Stimulated activated CD4-positive, alpha-beta T cell treated with anti-CD3 and anti-CD28 coated beads, Interleukin-12 subunit alpha, Interleukin-12 subunit beta, amount 100 ng/mL, for 24 hours (primary cell): ENCODE measurements at regions not wholly inside any gene's neighbourhood (a gene's known extent, or its start where the extent isn't known, plus 50 kb on each side); places are given as distances from the start of the nearest gene placed in this dataset.

Experiments used
- DNase-seq, 2 experiments: peaks; one replicate each; pipeline ENCODE4 v3.0.0-alpha.2; 2020; ENCODE audit warnings: low read depth in 2 of 2

DNA sequence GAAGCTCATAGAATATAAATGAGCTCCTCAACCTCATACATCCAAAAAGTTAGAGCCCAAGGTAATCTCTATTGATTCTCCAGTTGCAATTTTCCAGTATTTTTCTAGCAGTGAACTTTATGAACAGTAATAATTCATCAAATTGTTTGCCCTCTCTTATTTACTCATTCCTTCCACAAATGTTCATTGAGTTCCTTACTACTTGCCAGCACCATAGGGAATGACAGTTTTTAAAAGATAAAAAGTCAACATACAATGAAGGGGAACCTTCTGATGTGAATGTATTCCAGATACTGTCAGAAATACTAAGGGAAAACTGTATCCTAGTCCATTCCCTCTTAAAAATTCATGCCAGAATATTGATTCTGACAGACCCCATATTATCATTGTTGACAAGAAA, 277.0 kb upstream of the C1orf87 start:
- DNase-seq = no peak

DNA sequence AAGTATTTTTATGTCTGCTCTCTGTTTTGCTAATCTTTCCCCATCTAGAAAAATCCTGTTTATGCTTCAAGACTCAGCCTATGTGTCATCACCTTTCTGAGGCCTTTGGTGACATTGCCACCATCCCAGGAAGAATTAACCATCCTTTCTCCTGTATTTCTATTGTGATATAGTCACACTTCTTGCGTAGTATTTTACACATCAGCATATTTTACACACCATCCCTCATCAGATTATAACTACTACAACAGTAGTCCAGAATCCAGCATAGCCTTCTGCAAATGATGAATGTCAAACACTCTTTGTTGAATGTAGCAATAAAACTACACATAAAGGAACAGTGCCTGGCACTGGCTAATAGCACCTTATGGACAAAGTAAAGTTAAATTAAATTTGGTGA, 275.3 kb upstream of the C1orf87 start:
- DNase-seq = no peak

DNA sequence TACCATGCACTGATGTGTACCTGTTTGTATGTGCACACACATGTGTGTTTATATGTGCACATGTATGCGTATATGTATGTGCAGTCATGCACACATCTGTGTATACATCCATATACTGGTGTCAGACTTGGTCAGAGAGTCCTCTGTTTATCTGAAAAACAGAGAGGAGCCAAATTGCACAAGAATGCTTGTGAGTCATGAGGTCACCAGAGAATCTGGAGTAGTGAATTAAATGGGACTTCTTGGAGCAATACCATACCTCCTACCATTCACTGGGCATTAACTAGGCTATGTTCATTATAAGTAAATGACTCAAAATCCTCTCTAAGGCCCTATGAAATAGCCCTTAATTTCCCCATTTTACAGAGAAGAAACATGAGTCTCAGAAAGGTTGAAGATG, 272.1 kb upstream of the C1orf87 start:
- DNase-seq = no peak

DNA sequence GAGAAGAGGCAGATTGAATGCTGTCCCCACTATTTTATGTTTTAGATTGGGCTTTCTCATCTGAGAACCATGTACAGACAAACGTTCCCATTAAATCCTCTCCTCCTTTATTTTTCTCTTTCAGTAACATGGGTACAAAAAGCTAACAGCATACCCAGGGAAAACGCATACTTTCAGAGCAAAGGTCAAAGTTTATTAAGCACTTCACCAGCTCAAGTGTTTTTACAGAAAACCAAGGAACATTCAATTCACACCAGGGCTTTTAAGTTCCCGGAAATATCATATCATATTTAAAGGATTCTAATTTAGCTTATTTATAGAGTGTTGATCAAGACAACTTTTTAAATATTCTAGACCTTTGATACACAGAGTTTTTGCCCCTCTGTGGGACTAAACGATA, 271.5 kb upstream of the C1orf87 start:
- DNase-seq = no peak

DNA sequence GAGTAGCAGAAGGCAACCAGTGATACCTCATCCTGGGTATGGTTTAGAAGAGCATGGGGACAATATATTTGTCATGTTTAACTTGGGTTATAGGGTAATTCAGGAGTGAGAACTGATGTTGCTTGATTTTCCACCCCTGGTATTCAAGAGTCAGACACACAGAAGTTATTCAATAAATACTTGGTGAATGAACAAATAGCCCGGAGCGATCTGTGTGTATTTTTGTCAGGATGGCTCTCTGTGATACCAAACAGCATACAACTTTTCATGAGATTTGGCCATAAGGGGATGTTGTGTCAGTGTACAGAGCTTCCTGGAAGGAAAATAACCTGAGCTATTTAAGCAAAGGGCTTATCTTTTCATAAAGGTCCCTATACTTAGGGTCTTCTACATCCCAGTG, 270.2 kb upstream of the C1orf87 start:
- DNase-seq = no peak

DNA sequence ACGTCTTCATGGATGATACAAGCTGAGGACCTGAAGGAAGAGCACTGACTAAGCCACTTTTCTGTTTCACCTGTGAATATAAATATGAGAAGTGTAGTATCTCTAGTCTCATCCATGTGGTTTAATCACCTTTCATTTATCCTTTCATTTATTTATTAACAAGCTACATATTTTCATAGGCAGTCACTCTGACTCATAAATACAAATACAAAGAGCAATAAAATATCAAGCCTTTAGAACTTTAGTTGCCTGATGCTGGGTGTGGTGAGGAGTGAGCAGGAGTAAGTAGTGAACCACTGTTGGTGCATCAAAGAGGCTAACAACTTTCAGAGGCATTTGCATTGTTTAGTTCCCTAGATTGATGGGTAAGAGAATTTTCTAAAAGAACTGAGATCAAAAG, 269.0 kb upstream of the C1orf87 start:
- DNase-seq = no peak

DNA sequence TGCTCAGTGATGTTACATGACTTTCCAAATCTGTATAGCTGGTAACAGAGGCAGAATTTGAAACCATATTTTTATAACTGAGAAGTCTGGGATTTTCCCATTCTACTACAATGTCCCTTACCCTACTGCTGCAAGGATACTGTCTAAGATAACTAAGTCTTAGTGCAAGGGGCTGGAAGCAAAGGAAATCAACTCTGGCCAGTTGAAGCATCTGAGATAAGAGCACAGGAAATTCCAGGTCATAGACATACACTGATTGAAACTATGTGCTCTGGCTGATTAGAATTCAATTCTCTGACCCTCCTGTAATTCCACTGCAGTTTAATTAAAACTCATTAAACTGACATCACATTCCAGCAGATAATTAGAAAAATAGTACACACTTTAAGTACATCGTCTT, 267.7 kb upstream of the C1orf87 start:
- DNase-seq = no peak

DNA sequence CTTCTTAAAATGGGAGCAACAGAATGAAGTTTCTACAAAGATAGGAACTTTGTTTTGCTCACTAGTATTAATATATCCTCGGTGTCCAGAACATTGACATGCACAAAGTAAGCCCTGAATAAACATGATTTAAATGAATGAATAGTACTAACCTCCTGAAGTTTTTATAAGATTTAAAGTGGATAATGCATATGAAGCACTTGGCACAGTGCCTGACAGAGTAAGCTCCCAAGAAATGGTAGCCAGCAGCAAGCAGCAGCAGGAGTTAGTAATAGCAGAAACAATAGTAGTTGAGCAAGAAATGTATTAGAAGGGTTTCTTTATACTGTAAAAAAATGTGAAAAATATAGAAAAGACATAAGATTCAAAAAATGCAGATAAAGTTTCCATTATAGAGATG, 258.1 kb upstream of the C1orf87 start:
- no peak for DNase-seq

DNA sequence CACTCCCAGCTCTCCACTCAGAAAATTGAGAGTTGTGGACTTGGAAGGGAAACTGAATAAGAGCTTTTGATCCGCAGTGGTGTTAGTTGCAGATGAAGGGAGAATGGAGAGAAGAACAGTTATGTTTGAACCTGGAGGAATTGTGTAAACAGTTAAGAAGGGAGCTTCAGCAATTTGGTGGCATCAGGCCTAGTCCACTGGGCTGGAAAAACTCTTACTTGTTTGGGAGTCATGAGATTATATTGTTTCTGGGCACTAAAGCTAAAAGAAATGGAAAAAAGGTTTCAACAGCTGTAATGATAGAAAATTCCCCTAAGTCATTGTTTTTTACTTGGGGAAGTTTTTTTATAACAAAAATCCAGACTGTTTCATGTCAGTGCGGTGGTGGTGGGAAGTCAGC, 256.1 kb upstream of the C1orf87 start:
- no peak for DNase-seq

DNA sequence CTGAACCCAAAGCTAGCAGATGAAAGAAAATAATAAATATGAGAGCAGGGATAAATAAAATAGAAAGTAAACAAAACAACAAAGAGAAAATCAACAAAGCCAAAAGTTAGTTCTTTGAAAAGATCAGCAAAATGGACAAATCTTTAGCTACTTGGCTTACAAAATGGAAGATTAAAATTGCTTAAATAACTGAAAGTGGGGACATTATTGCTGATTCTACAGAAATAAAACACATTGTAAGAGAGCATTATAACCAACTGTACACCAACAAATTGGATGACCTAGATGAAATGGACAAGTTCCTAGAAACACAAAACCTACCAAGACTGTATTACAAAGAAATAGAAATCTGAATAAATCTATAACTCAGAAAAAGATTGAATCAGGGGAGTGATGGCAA, 238.3 kb upstream of the C1orf87 start:
- no peak for DNase-seq

DNA sequence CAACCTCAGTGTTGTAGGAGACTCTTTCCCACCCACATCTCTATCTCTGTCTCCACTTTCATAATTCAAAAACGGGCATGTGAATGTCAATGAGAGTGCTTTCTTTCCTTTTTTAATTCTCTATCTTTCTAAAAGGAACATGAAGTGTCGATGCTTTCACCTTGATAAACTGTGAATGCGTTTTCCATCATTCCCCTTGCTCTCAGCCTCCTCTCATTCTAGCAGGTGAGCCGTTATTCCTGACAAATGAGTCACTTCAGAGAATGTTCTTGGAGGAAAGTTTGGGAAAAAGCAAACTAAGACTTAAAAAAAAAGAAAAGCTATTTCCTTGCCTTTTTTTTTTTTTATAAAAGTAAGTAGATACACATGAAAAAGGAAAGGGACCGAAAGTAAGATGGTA, 226.0 kb upstream of the C1orf87 start:
- no peak for DNase-seq

DNA sequence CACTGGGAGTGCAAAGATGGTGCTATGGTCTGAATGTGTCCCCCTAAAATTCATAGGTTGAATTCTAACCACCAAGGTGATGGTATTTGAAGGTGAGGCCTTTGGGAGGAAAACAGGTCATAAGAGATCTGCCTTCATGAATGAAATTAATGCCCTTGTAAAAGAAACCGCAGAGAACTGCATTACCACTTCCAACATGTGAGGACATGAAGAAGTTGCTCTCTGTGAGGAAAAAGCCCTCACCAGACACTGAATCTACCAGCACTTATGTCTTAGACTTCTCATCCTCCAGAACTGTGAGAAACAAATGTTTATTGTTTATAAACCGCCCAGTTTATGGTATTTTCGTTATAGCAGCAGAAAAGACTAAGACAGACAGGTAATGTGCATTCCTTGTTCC, 224.7 kb upstream of the C1orf87 start:
- DNase-seq = no peak

DNA sequence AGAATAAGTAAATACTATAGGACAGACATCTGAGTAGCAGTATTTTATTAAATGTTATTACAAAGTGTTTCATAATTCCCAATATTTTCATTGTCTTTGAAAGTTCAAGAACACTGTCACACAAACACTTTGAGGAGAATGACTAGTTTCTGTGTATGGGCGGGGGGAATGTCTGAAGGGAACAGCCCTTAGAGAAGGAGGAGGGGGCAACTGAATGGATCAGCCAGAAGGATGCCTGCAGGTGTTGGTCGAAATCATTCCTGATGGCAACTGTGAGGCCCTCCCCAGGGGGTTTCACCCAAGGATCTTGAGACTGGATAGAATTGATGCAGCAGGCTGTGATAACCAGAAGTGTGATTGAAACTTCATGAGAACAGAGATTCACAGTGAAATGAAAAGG, 223.2 kb upstream of the C1orf87 start:
- DNase-seq = no peak

DNA sequence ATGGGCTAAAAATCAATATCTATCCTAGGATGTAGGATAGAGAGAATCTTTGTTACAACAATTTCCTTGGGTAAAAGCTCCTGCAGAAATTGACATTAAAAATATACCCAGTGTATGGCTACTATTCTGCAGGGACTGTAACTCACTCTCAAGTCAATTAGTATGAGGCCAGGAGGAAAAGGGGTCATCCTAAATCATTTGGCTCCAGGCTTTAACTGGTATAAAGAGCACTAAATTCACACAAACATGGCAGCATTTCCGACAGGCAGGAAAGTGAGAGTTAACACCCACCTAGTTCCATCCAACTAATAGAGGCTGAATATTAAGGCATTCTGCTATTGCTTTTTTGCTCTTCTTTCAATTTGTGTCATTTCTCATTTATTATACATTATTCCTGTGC, 218.6 kb upstream of the C1orf87 start:
- no peak for DNase-seq

DNA sequence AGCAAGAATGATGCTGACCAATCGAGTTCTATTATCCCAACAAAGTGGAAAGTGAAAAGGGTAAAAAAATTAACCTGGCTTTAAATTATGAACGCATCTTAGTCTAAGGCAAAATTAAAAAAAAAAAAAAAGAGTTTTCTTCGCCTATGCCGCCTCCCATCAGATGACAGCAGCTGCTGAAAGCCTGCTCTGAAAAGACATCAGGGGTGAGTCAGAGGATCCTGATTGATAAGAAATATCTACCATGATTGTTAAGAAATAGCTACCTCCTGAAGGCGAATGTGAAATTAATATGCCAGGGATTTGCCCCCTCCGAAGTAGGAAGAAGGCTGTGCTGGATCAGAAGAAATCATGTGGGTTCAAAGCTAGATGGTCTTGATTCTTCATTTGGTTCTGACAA, 216.8 kb upstream of the C1orf87 start:
- no peak for DNase-seq

DNA sequence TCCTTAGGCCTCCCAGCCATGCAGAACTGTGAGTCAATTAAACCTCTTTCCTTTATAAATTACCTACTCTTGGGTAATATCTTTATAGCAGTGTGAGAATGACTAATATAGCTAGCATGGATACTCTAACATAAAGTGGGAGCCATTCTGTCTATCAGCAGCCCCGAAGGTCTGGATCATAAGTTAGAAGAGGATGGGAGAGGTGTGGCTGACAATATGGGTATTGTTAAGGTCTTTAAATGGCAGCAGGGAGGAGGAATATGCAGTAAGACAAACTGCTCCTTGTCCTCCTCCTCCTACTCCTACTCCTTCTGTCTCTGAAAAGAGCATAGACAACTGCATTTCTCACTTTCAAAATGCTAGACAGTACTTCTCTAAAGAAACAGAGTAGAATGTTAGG, 214.0 kb upstream of the C1orf87 start:
- no peak for DNase-seq

DNA sequence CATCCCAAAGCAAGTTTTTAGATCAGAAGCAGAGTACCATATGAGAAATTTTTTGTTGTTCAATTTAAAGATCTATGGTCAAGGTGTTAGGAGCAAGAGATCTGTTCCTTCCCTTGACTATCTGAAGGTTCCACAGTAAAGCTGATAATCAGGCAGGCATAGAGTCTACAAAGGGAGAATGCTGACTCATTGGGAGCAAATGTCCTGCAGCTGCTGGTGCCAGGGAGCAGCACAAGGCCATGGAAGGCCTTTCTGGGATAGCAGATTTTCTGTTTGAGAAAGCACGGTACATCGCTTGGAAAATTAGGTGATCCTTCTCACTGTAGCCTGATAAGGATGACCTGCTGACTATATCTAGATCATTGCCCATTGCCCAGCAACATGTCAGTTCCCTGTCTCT, 210.1 kb upstream of the C1orf87 start:
- no peak for DNase-seq

DNA sequence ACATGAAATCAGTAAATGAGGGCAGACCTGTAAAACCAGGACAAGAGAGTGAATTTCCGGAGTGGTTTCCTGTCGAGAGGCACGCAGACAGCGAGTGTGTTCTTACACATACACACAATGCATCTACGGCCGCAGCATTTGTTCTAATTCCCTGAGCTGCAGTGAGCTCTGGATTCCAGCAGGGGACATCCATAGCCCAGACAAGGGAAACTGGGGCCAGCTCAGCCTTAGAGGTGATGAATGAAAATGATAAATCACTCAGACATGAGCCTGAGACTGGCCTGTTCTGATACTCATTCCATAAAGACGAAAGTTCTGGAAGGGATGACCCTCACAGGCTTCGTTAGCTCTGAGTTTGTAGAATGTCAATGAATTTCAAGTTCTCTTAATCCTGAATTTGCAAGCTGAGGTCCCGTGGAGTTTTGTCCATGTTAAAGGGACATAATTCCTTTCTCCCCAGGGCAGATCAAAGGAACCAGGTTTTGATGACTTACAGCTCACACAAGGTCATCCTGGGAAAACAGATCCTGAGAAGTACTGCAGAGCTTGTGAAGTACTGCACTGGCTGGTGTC, 207.9 kb upstream of the C1orf87 start:
- DNase-seq = peak in 1 of 2 experiments; percentile 11

DNA sequence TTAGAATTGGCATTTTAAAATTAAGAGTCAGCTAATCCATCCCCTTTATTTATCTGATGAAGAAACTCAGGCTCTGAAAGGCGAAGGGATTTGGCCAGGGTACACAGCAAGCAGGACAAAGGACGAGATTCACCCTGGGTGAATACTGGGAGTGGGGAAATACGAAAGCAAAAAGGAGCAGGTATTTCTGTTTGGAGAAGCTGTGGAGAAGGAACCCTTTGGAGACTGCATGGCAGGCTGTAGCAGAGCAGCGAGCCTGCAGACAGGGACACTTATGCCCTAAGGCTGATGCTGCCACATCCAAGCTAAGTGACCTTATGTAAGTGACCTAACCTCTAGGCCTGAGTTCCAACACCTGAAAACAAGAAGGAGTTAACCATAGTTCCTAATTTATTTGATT, 207.2 kb upstream of the C1orf87 start:
- no peak for DNase-seq

DNA sequence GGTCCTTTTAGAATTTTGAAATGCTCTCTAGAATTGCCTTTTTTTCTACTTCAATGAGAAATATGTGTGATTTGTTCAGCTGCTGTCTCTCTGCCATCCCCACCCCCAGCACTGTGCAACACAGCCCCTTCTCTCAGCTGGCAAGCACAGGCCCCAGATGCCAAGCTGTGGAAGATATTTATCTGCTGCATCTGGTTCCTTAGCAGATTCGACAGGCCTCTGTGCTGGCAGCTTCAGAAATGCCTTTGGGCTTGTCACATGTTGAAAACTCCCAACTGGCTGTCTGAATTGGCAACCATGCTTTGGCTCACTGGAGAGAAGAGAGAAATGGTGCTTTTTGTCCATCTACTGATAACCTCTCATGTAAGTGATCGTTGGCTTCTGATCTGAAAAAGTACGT, 206.7 kb upstream of the C1orf87 start:
- DNase-seq = no peak

DNA sequence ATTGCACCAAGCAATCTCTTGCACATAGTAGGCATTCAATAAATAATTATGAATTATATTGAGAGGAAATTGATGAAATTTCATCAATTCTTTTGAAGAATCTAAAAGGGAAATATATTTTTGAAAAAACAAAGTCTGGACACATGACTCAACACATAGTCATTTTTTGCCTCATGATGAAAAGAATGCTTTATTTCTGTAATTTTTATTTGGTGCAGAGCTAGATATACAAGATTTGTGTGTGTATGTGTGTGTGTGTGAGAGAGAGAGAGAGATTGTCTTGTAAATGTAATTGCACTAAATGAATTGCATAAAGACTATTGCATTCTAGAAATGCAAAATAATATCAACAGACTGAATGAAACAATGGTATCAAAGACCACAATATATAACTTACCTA, 206.2 kb upstream of the C1orf87 start:
- no peak for DNase-seq

DNA sequence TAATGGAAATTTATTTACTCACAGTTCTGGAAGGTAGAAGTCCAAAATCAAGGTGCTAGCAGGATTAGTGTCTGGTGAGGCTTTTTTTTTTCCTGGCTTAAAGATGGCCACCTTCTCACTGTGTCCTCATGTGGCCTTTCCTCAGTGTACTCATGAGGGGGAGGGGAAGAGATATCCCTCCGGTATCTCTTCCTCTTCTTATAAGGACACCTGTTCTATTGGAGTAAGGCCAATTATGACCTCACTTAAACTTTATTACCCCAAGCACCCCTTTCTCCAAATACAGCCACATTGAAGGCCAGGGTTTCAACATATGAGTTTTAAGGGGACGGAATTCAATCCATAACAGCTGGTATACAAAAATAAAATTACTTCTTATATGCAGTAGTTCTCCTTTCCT, 203.7 kb upstream of the C1orf87 start:
- DNase-seq = no peak

DNA sequence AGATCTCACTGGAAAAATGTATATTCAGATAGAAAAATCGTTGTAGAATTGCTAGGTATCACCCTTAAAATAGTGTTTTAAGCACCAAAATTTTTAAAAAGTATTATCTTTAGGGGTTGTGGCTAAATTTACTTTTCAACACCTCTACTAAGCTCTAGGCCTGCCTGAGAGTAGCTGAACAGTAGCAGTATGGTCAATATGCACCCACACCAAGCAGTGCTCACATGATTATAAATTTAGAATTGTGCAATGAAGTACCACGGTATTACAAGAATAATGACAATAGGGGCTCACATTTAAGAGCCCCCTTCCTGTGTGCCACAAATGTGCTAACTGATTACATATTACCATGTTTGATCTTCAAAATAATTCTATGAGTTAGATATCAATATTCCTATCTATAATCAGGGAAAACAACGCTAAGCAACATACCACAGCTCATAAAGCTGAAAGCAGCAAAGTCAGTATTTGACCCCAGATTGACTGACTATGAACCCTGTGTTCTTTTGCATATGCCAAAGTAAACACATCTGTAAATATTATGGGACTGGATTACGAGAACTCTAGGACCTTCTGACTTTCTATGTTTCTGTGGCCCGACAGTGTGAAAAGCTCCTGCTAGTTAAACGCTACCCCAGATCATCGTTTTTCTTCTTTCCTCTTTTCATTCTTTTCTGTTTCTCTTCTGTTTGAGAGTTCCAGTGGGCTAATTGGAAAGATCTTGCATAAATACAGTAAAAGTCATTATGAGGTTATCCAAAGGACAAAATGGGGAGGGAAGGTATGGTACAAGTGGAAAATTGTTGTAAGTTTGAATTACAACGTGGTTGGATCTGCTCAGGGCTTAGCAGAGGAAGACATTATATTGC, 201.1 kb upstream of the C1orf87 start:
- DNase-seq = no peak

DNA sequence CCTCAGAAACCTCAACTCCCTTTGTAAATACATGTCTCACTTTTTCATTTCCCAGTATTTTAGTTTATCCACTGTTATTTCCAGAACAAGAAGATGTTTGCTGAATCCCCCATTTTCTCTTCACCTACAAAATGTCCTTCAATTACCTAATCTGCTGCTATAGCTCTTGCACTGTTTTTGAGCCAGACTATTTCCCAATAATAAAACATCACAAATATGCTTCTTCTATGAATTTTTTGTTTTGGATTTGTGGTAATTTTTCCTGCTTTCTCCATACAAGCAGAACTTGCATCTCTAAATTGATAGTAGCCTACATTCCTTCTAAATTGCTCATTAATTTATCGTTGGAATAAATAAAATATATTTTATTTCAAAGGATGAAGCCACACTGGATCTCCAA, 199.6 kb upstream of the C1orf87 start:
- DNase-seq = no peak
